Fibroblast of the aortic adventitia (primary cell): ENCODE measurements at regions not wholly inside any gene's neighbourhood (a gene's known extent, or its start where the extent isn't known, plus 50 kb on each side); places are given as distances from the start of the nearest gene placed in this dataset.

Experiments used
- DNase-seq: peaks from one replicate; pipeline ENCODE4 v3.0.0-alpha.2; 2010; ENCODE audit warnings: low read depth
- H3K4me3 ChIP-seq: 2 replicates; pipeline ENCODE4 v1.5.1; 2011; ENCODE audit warnings: low read depth, mild to moderate bottlenecking, control low read depth, low read length, moderate library complexity
- TF ChIP-seq, protein P1 (sequence below): IDR thresholded peaks from 2 replicates; pipeline ENCODE4 v1.5.1; 2011; ENCODE audit warnings: mild to moderate bottlenecking, low read length, control low read depth, inconsistent platforms; ENCODE audit not compliant: insufficient read depth

DNA sequence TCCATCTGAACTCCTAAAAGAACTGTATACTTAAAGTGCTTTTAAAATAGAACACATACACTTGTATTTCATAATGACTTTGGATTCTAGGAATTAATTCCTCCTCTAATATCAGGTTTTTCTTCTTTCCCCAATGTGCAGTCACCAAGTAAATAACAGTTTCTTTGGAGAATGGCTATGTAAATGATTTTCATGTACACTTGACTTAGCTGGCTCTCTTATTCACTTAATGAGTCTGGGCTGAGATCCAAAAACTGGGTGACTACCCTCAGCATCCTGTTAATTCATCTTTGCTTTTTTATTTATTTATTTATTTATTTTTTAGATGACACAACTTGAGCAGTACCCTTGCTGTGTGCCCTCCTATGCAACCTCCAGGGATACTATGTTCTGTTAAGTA is 1003.7 kb downstream of the SLITRK1 start:
- DNase-seq: no peak
- TF ChIP-seq, protein P1, sequence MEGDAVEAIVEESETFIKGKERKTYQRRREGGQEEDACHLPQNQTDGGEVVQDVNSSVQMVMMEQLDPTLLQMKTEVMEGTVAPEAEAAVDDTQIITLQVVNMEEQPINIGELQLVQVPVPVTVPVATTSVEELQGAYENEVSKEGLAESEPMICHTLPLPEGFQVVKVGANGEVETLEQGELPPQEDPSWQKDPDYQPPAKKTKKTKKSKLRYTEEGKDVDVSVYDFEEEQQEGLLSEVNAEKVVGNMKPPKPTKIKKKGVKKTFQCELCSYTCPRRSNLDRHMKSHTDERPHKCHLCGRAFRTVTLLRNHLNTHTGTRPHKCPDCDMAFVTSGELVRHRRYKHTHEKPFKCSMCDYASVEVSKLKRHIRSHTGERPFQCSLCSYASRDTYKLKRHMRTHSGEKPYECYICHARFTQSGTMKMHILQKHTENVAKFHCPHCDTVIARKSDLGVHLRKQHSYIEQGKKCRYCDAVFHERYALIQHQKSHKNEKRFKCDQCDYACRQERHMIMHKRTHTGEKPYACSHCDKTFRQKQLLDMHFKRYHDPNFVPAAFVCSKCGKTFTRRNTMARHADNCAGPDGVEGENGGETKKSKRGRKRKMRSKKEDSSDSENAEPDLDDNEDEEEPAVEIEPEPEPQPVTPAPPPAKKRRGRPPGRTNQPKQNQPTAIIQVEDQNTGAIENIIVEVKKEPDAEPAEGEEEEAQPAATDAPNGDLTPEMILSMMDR: no peak
- no peak overlapping the region for H3K4me3 ChIP-seq

DNA sequence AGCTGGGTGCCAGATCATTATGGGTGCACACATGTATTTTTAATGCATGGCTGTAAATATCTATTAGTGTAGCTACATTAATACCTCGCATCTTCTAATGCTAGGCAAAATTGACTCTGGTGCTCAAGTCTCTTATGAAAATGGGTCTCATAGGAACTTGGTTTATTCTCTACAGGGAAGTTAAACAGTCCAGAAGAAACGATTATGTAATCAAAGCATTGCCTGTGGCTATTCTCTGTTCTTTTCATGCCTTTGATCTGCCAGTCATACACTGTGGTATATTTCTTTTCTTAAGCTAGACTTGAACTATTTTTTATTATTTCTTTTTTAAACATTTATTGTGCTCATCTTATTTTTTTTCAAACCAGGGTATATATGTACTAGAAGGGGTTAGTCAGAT is 1015.0 kb downstream of the SLITRK1 start:
- no peak overlapping the region for H3K4me3 ChIP-seq
- no peak for DNase-seq
- TF ChIP-seq, protein P1: no peak

DNA sequence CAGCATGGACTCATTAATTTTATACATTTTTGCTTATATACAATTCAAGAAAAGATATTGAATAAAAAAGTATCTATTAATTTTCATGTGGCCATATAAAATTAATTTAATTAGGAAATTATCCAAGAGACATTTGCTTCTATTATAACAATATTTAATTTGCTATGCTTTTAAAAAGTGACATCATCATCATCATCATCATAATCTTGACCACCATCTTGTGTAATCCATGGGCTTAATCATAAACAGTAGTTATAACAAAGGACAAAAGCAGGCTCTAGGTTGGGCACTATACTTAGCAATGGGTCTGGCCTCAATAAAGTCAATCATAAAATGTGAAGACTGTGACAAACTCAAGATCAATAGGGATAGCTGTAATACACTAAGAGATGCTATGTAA is 1031.6 kb downstream of the SLITRK1 start:
- DNase-seq: no peak
- H3K4me3 ChIP-seq: no peak overlapping the region
- TF ChIP-seq, protein P1: no peak

DNA sequence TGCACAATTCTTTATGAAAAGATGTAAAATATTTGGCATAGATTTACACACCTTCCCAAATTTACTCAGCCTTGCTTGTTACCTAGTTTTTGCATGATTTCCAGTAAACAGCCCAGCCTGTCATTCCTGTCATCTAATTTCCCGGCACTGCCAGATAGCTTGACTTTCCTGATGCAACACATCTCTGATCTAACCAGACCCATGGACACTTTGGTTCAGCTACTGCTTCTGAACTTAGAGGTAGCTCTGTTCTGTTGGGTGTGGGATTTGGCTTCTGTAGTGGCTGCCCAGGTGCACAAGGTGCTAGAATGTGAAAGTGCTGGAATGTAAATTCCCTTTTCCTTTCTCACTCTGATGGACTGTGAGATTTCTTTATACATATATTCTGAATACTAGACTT is 1033.5 kb downstream of the SLITRK1 start:
- no peak overlapping the region for H3K4me3 ChIP-seq
- no peak for DNase-seq
- TF ChIP-seq, protein P1: no peak

DNA sequence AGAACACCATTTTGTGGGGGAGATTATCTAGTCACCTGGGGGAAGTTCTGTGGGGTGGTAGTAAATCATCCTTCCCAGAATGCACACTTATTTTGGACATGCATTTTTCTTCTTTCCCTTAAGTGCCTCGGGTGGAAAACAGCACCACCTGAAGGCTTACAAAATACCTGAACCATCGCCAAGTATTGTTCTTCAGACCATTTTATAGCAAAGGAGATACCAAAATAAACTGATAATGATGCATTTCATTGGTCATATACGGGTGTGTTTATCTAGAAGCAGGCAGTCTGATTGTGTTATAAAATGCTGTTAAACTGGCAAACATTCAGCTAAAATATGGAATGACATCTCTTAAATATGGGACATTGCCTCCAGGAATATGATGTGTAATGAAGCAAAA is 1034.7 kb downstream of the SLITRK1 start:
- peak; percentile 7 for DNase-seq
- TF ChIP-seq, protein P1: no peak
- H3K4me3 ChIP-seq: no peak overlapping the region

DNA sequence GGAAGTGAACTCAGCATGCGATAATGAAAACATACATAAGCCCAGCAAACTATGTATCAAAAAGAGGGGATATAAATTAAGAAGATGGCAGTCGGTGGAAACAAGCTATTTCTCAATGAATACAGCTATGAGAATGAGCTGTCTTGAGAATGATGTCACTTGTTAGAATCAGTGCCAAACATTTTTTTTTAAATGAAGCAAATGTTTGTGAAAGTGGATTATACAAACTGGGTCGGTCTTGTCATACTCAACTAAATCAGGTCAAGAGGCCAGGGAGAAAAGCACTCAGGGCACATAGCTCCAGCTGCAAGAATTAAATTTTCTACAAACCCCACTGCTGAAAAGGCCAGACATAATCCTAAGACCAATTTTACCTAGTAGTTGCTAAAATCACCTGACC is 1048.4 kb downstream of the SLITRK1 start:
- TF ChIP-seq, protein P1: no peak
- no peak overlapping the region for H3K4me3 ChIP-seq
- DNase-seq: peak; percentile 5

DNA sequence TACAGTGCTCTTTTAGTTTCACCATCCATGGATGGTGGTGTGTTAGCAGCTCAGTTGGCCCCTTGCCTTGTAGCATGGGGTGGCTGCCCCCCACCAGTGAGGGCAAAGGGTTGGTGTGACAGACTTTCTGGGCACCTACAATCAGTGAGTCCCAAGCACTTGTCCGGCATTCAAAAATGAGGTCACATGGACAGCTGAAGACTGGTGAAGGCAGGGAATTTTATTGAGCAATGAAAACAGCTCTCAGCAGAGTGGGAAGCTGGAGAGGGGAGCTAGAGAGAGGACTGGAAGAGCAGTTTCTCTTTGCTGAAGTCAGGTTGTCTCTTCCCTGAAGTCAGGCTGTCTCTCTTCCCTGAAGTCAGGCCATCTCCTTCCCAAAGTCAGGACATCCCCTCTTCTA is 1053.2 kb downstream of the SLITRK1 start:
- no peak overlapping the region for H3K4me3 ChIP-seq
- no peak for DNase-seq
- TF ChIP-seq, protein P1: no peak
